ENCODE measurements at regions not wholly inside any gene's neighbourhood (a gene's known extent, or its start where the extent isn't known, plus 50 kb on each side); places are given as distances from the start of the nearest gene placed in this dataset.
A peak's percentile ranks its signal among the peaks of the same experiment; 100 is the strongest.
"Not testable (repeated sequence)": the region's sequence is repeated elsewhere in the genome, so short reads cannot be mapped to it uniquely, and the experiment has no call there.

GRCh38 chr9:38253200-38253599, 139.3 kb upstream of the ALDH1B1 start:
- no peak for DNase-seq

GRCh38 chr9:38251036-38251860, 141.3 kb upstream of the ALDH1B1 start:
- DNase-seq, result no peak

GRCh38 chr9:38250279-38251035, 142.0 kb upstream of the ALDH1B1 start:
- DNase-seq, result no peak

- DNase-seq, result no peak
Observed at GRCh38 chr9:38249587-38250210, 142.8 kb upstream of the ALDH1B1 start.

- no peak for DNase-seq
Observed at GRCh38 chr9:38249049-38249448, 143.5 kb upstream of the ALDH1B1 start.

- DNase-seq, result no peak
Observed at GRCh38 chr9:38246833-38247232, 145.7 kb upstream of the ALDH1B1 start.

GRCh38 chr9:38244971-38245370, 147.5 kb upstream of the ALDH1B1 start:
- DNase-seq, result no peak

GRCh38 chr9:38243993-38244392, 148.5 kb upstream of the ALDH1B1 start:
- no peak for DNase-seq

GRCh38 chr9:38242151-38242550, 150.4 kb upstream of the ALDH1B1 start:
- not testable (repeated sequence) for DNase-seq

GRCh38 chr9:38240051-38240450, 152.5 kb upstream of the ALDH1B1 start:
- no peak for DNase-seq

GRCh38 chr9:38235244-38235643, 157.3 kb upstream of the ALDH1B1 start:
- no peak for DNase-seq

- no peak for DNase-seq
Observed at GRCh38 chr9:38234479-38235170, 157.9 kb upstream of the ALDH1B1 start.

- no peak for DNase-seq
Observed at GRCh38 chr9:38233796-38234355, 158.6 kb upstream of the ALDH1B1 start.

GRCh38 chr9:38233343-38233742, 159.2 kb upstream of the ALDH1B1 start:
- no peak for DNase-seq

- DNase-seq, result no peak
Observed at GRCh38 chr9:38232895-38233294, 159.6 kb upstream of the ALDH1B1 start.

- DNase-seq, result no peak
Observed at GRCh38 chr9:38229504-38230155, 160.6 kb upstream of the SHB start.

- DNase-seq, result no peak
Observed at GRCh38 chr9:38229104-38229500, 160.1 kb upstream of the SHB start.

GRCh38 chr9:38228331-38229103, 159.5 kb upstream of the SHB start:
- DNase-seq, result no peak

- no peak for DNase-seq
Observed at GRCh38 chr9:38227656-38228055, 158.6 kb upstream of the SHB start.

GRCh38 chr9:38227061-38227540, 158.1 kb upstream of the SHB start:
- peak in 1 of 2 donors; percentile 33 for DNase-seq

GRCh38 chr9:38226491-38226951, 157.5 kb upstream of the SHB start:
- DNase-seq, result no peak

Measured in hippocampal formation (tissue), 2 donors.